GM18861 (cell line): ENCODE measurements at regions not wholly inside any gene's neighbourhood (a gene's known extent, or its start where the extent isn't known, plus 50 kb on each side); places are given as distances from the start of the nearest gene placed in this dataset.
"Not testable (repeated sequence)": the region's sequence is repeated elsewhere in the genome, so short reads cannot be mapped to it uniquely, and the experiment has no call there.

Experiments
- ATAC-seq: cut with Tn5 transposase; IDR thresholded peaks from one replicate; pipeline ENCODE4 v1.9.1; 2021; ENCODE audit not compliant: unreplicated experiment

DNA sequence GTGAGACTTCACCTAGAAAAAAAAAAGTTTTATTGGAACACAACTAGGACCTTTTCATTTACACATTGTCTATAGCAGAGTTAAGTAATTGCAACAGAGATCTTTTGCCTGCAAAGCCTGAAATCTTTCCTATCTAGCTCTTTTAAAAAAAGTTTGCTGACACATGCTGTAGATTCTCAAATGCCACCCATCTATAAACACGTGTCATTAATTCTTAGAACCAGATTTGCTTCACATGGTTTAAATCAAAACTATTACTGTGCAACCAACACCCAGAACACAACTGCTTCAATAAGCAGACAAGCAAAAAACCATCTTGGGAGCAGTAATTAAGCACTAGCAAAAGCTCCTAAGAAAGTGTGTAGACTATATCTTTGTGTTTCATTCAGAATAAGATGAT is 55.0 kb downstream of the OXSM start:
- no peak for ATAC-seq

DNA sequence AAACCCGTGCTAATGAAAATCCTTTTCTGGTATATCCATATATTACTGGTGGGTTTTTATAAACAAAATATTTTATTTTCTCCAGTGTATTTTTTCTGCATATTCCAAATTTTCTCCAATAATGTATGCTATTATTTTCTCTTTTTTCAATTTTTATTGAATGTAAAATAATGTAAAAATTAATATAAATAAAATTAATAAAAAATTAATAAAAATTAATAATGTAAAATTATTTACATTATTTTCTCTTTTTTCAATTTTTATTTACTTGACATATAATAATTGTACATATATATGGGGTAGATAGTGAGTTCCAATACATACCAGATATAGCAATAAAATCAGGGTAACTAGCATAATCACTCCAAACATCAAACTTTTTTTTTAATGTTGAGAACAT is 56.4 kb downstream of the OXSM start:
- no peak for ATAC-seq

DNA sequence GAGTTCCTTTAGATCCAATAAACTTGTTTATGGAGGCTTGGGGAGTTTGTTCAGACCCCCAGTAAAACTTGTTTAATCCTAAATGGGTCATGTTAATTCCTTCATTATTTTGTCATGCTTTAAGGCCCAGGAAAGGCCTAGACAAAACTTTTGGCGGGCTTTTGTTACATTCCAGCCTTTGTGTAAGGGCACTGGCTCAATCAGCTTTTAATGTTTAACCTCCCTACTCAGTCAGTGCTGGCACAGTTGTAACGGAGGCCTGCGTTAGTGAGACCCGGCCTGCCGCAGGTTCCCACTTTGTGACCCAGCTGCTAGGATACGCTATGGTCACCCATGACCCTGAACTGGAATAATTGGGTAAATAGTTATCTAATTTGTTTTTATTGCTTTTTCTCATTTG is 59.2 kb downstream of the OXSM start:
- ATAC-seq, result no peak

DNA sequence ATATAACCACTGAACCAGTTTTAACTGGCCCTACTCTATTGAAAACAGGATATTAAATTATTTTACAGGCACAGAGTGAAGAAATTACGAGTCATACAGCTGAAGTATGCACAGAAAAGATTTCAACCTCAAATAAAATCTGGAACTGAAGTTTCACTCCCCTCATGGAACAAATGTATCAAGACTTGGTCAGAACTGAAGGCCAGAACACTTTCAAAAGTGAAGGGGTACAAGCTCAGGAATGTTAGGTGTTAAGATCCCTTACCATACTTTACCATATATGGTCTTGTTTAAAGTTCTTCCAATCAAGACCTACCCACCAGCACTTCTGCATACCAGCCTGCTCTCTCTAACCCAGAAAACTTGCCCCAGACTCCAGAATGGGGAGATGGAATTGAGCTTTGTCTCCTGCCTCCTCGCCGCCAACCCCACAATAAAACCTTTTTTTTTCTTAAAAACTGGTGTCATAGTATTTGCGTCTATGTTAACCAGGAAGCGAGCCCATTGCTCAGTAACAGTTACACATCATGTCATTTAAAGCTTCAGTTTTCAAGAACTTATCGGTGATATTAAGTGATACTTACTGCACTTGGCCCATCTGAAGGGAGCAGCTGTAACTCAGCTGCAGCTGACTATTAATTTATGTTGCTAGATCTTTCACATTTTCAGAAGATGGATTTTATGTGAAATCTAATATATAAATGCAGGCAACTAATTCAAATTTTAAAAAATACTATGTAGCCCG is 59.9 kb downstream of the OXSM start:
- no peak for ATAC-seq

DNA sequence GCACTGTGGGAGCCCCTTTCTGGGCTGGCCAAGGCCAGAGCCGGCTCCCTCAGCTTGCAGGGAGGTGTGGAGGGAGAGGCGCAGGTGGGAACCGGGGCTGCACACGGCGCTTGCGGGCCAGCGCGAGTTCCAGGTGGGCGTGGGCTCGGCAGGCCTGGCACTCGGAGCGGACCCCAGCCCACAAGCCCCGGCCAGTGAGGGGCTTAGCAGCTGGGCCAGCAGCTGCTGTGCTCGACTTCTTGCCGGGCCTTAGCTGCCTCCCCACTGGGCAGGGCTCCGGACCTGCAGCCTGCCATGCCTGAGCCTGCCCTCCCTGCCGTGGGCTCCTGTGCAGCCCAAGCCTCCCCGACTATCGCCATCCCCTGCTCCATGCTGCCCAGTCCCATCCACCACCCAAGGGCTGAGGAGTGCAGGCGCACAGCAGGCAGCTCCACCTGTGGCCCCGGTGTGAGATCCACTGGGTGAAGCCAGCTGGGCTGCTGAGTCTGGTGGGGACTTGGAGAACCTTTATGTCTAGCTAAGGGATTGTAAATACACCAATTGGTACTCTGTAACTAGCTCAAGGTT is 61.9 kb downstream of the OXSM start:
- ATAC-seq, result not testable (repeated sequence)

DNA sequence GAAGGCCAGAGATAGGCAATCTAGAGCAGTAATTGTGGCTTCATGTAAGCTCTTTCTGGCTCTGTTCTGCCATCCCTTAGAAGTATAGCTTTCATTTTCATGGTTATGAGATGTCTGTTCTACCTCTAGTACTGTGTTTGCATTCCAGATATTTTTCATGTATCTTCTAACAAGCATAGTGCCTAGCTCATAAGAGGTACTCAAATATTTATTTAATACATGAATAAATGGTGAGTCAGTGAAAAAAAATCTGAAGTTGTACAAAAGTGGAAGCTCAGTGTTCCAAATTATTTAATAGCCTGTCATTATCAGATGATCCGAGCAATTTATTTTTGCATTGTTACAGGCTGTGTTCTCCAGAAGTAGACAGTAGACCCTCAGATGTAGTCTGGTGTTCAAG is 64.3 kb downstream of the OXSM start:
- no peak for ATAC-seq

DNA sequence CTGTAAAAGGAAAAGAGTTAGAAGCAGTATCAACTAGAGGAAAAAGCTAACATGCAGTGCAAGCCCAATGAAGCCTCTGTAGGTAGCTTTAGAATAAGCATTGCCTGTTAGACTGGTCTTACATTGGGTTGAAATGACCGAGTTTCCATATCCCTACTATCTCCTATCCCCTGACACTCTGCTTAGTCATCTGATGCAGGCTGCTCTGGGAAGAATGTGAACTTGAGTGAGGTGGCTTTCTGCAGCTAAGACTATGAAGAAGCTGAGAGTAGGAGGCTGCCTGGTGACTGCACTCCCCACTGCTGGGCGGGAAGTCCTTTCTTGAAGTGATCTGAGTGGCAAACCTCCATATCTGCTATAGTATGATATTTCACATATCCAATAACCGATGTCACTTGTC is 64.7 kb downstream of the OXSM start:
- ATAC-seq, result no peak

DNA sequence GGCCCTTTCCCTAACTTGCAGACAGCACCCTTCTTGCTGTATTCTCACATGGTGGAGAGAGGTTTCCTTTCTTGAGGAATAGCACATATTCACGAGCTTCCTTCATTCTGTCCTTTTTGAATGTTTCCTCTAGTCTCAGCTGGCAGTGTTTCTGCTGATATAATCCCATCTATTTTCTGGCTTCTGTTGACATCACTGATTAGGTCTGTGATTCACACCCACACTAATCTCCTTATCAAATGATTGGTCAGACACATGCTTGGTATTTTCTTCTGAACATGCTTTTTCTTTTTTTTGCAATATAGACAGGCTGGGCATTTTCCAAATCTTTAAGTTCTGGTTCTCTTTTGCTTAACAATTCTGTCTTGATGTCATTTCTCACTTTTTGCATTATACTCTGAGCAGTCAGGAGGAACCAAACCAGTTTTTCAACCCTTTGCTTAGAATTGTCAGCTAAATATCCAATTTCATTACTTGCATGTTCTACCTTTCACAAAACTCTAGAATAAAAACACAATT is 65.4 kb downstream of the OXSM start:
- ATAC-seq, result no peak

DNA sequence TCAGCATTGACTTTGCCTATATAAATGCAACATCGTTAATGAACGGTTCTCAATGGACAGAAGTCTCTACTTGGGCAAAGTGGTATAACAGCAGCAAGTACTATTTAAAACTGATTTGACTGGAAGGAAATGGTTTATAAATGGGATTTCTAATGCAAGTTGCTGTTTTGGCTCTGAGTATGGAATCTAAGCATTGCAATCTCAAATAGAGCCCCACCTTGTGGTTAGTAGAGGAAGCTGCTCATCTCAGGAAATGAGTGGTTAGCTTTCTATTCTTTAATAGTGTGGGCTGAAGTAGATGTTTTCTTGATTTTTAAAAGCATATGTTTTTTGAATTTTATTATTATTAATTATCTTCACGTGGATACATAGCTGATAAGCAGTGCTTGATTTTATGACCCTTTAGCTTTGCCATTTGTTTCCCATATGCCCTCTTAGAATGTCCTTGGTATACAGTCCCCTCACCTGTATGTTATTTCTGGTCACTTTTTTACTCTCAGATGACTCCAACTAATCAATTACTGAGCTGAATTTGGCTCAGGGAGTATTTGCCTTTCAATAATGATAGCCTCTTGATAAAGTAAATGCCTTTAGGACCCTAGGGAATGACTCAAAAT is 67.1 kb downstream of the OXSM start:
- peak; percentile 95 for ATAC-seq

DNA sequence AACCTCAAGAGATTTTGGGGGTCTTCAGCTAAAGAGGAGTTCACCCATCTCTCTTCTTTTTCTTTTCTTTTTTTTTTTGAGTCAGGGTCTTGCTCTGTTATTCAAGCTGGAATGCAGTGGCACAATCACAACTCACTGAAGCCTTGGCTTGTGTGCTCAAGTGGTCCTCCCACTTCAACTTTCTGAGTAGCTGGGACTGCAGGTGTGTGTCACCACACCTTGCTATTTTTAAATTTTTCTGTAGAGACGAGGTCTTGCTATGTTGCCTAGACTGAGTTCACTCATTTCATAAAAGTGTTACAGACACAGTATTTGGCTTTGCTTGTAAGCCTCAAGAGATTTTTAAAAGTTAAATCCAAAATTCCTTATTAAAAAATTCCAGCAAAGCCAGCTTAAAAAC is 71.7 kb downstream of the OXSM start:
- ATAC-seq, result no peak

DNA sequence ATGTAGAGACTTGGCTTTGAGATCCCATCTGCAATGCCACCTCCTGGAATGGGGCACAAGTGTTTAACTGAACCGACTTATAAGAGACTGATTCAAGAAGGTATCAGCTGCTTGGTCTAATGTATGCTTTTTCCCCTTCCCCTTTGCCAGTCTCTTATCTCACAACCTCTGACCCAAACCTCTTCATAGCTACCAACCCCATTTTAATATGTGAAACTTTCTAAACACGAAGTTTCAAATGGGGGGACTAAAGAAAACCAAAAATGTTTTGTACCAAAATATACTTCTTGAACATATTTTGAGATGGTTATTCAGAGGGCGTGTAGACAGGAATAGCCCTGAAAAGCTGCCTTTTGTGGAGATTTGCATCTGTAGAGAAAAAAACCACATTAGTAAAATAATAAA is 73.1 kb downstream of the OXSM start:
- ATAC-seq, result no peak

DNA sequence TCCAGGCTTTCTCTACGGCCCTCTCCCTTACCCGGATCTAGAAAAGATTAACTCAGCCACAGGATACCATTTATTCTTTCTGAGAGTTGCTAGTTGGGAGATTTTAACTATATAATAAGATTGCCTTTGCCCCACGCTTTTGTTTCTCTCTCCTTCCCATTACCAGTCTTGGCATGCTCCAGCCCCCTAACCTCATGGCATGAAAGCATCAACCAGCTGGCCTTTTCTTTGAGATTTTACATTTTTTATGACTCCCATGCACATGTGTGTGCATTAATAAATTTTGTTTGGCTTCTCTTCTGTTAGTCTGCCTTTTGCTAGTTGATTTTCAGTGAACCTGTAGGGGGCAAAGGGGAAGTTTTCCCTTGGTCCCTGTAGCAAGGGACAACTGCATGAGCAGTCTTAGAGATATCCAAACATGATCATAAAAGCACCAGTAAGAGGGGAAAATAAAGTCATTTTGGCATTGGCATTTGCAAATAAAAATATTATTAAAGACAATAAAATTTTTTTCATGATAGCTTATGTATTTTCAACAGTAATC is 73.6 kb downstream of the OXSM start:
- ATAC-seq, result peak; percentile 63

DNA sequence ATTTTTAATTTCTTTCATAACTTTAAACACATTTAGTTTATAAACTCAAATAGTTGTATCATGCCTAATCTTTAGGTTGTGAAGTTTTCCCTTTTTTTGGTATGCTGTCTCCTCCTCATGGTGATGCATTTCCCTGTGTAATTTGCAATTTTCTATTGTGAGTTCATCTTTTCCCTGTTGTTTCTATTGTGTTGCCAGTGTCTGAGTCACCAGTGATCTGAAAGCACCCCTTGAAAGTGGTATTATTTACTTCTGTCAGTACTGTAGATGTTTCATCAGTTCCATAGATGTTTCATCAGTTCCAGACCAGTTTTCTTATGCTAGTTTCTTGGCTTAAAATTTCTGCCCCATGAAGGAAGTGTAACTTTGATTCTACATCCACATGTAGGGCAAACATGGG is 80.6 kb downstream of the OXSM start:
- ATAC-seq, result no peak

DNA sequence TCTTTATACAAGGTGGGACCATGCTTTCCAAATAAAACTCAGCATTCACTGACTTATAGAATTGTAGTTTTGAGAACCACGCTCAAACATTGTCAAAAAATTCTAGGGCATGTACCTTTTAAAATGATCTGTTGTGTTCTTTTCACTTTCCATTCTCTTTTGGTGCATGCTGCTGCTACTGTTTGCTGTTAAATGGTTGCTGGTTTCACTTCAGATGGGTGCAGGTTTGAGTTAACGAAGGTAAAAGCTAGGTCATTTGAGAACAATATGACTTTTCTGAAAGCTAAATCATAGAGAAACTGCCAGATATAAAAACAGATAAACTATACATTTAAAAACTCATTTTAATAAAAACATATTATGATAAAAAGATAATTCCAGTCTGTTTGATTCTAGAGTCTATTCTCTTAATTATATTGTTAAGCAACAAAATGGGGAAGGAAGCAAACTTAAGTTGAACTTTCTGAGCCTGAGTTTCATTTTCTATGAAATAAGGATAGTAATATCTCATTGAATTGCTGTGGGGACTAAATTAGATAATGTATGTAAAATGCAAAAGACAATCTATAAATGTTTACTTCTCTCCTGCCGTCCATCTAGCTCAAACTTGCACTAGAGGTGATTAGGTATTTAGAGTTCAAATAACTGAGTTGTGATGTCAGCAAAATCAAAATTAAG is 82.4 kb downstream of the OXSM start:
- peak; percentile 79 for ATAC-seq

DNA sequence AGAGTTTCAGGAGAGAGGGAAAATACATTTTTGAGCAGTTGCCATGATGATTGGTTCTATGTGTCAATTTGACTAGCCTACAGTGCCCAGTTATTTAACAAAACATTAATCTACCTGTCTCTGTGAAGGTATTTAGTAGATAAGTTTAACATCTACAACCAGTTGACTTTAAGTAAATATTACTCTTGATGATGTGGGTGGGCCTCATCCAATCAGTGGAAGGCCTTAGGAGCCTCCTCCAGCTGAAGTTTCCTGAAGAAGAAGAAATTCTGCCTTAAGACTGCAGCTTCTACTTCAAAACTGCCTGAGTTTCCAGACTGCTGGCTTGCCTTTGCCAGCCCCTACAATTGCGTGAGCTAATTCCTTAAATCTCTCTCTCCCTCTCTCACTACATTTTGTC is 93.6 kb downstream of the OXSM start:
- ATAC-seq, result no peak

DNA sequence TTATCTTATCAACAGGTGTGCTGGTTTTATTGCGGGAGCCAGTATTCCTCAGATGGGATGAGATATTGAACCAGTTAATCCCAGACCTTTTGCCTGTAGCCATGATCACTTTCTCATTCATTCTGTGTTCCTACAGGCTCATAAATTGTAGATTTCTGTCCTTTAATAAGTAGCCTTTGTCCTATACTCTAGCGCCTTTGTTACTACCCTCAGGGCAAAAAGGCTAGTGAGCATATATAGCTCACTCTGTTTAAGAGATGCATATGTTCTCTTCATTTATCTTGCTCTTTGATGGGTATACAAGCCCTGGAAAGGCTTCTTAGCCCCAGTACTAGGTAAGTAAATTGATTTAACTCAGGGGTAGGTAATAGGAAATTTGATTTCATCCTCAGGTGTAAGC is 95.1 kb downstream of the OXSM start:
- no peak for ATAC-seq

DNA sequence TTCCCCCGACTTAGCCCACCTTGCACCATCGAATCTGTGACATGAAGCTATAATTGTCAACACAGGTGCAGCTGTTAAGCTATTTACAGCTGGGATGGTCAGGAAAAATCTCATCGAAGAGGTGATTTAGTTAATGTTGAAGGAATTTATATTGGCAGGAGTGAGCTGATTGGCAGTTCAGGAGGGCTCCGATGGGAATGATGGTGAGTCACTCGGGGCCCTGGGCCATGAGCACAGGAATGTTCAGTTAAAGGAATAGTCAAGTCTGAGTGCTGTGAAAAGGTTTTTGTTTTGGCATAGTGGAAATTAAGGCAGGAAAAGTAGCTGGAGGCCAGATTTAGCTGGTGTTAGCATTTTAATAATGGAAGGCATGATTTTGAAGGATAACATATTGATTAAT is 95.7 kb downstream of the OXSM start:
- ATAC-seq, result no peak

DNA sequence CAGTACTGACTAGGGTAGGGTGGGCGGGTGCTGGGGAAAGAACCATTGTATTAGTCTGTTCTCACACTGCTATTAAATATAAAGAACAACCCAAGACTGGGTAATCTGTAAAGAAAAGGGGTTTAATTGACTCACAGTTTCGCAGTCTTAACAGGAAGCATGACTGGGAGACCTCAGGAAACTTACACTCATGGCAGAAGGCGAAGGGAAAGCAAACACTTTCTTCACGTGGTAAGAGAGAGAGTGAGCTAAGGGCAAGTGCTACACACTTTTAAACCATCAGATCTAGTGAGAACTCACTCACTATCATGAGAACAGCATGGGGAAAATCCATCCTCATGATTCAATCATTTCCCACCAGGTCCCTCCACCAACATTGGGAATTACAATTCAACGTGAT is 98.0 kb downstream of the OXSM start:
- ATAC-seq, result no peak

DNA sequence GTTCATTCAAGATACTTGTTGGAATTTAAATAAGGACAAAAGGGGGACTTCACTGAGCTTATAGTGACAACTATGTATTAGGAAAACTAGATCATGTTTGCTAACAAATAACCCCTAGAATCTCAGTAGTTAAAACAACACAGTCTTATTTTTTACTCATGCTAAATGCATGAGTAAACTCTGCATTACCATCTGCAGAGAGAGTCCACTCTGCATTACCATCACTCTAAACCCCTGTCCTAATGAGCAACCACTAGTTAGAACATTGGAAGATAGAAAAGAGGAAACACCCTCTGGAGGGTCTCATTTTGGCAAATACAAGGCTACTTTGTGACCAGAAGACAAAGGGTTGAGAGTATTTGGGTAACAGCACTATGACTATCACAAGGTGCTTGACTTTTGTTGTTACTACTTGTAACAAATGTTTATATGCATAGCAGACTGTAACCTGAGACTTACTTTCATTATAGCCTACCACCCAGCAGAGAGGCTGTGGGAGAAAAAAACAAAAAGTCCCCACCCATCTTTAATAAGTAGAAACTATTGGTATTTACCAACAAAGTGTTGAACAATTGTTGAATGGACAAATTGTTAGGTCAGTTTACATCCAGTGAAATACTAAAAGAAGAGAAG is 99.1 kb downstream of the OXSM start:
- no peak for ATAC-seq

DNA sequence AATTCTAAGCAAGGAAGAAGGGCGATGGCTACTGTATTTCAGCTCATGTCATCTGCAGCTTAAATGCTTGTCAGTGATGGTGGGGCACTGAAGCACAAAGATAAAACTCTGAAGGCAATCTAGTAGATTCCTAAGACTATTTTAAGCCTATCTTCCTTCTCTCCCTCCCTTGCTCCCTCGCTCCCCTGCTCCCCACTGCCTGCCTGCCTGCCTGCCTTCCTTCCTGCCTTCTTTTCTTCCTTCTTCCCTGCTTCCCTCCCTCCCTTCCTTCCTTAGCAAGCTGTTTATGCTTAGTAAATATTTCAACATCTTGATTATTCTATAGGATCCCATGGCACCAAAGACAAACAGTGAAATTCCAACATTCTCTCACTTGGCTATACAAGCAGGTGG is 99.6 kb downstream of the OXSM start:
- no peak for ATAC-seq

DNA sequence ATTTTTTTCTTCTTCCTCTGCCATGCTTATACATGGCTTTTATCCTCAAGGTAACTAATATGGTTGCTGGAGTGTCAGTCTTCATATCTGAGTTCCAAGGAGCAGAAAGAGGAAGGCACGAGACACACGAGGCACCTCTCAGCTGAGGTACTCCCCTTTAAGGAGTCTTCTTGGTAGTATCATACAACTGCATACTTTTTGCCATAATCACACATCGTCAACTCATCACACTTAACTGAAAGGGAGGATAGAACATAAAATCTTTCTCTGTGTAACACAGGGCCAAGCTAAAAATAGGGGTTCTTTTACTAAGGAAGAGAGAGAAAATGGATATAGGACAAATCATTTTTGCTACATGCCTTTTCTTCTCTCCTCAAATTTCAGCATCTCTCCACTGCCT is 104.2 kb downstream of the OXSM start:
- no peak for ATAC-seq
